Lung (tissue), 11 donors: ENCODE measurements at regions not wholly inside any gene's neighbourhood (a gene's known extent, or its start where the extent isn't known, plus 50 kb on each side); places are given as distances from the start of the nearest gene placed in this dataset.

Experiments used
- ATAC-seq: fragments of 200-7000 bp; cut with Tn5 transposase; one replicate; pipeline ENCODE4 v1.9.1; 2020; ENCODE audit warnings: moderate number of reproducible peaks; ENCODE audit not compliant: insufficient read depth, low FRiP score
- DNase-seq, 3 donors: peaks; one replicate each; pipeline ENCODE4 v3.0.0-alpha.2; 2013 to 2017
- H3K27ac ChIP-seq, 2 donors: one replicate each; pipeline ENCODE4 v1.5.1; 2013; ENCODE audit warnings: mild to moderate bottlenecking in 2 of 2, moderate library complexity in 2 of 2, control low read depth in 1 of 2, inconsistent platforms in 1 of 2, low read depth in 1 of 2, low read length in 1 of 2
- H3K27me3 ChIP-seq, 3 donors: one replicate each; pipeline ENCODE4 v1.5.1; 2013; ENCODE audit warnings: low read length in 2 of 3; ENCODE audit not compliant: control insufficient read depth in 3 of 3, insufficient read depth in 3 of 3
- H3K36me3 ChIP-seq, 4 donors: one replicate each; pipeline ENCODE4 v1.5.1; 2013; ENCODE audit warnings: low read length in 4 of 4, mild to moderate bottlenecking in 1 of 4, moderate library complexity in 1 of 4; ENCODE audit not compliant: control insufficient read depth in 4 of 4, insufficient read depth in 4 of 4
- H3K4me1 ChIP-seq, 5 donors: one replicate each; pipeline ENCODE4 v1.5.1; 2013; ENCODE audit warnings: low read length in 5 of 5, mild to moderate bottlenecking in 2 of 5, moderate library complexity in 1 of 5; ENCODE audit not compliant: control insufficient read depth in 5 of 5, insufficient read depth in 5 of 5
- H3K4me3 ChIP-seq: one replicate; pipeline ENCODE4 v1.5.1; 2013; ENCODE audit warnings: mild to moderate bottlenecking, control low read depth, moderate library complexity
- H3K9ac ChIP-seq, 2 donors: one replicate each; pipeline ENCODE4 v1.5.1; 2013; ENCODE audit warnings: low read length in 2 of 2, control low read depth in 1 of 2; ENCODE audit not compliant: insufficient read depth in 1 of 2
- H3K9me3 ChIP-seq, 4 donors: one replicate each; pipeline ENCODE4 v1.5.1; 2013; ENCODE audit warnings: low read length in 3 of 4, mild to moderate bottlenecking in 1 of 4, moderate library complexity in 1 of 4; ENCODE audit not compliant: control insufficient read depth in 4 of 4, insufficient read depth in 3 of 4
- WGBS, 2 donors: extraction: QIAGEN DNeasy Blood & Tissue Kit; methylation state at CpG; one replicate each; pipeline ENCODE4 v1.1.7; 2013; 5-methylcytosine and 5-hydroxymethylcytosine counted together
- TF ChIP-seq, protein P1 (sequence below): IDR thresholded peaks from 2 replicates; pipeline ENCODE4 v1.5.1; 2012; ENCODE audit warnings: mild to moderate bottlenecking; ENCODE audit errors: control extremely low read depth, extremely low read depth
- donor health status: control.
- donor health status: control.
- donor health status: Bipolar disorder and iron deficiency.
- donor health status: healthy.
- donor health status: DM: yes; HTN: yes; CAD: no.

GRCh38 chr7:115634633-115635032 lies 395.9 kb downstream of the TFEC start:
- 48 to 62% methylated on average over 4 of the region's 4 CpGs for WGBS, 2 donors
- H3K4me1 ChIP-seq = peaks cover 0 to 14% (median 3%) of the 10 kb centered on the region in 5 donors

DNA sequence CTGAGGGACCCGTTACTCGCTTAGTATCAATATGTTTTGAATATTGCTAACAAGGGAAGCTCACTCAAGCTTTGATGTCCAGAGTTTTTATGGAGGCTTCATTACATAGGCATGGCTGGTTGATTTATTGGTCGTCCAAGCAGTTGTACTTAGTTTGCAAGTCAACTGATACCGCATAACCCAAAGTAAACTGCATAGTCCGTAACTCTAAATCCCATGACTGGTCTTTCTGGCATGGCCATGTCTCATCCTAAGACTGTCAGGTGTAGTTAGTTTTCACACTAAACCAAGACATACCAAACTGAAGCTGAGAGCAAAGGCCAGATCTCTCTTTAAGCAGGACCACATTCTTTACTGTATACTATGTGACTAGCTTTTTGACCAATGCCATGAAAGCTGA lies 397.9 kb downstream of the TFEC start:
- TF ChIP-seq, protein P1, sequence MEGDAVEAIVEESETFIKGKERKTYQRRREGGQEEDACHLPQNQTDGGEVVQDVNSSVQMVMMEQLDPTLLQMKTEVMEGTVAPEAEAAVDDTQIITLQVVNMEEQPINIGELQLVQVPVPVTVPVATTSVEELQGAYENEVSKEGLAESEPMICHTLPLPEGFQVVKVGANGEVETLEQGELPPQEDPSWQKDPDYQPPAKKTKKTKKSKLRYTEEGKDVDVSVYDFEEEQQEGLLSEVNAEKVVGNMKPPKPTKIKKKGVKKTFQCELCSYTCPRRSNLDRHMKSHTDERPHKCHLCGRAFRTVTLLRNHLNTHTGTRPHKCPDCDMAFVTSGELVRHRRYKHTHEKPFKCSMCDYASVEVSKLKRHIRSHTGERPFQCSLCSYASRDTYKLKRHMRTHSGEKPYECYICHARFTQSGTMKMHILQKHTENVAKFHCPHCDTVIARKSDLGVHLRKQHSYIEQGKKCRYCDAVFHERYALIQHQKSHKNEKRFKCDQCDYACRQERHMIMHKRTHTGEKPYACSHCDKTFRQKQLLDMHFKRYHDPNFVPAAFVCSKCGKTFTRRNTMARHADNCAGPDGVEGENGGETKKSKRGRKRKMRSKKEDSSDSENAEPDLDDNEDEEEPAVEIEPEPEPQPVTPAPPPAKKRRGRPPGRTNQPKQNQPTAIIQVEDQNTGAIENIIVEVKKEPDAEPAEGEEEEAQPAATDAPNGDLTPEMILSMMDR = no peak
- H3K4me3 ChIP-seq = no peak overlapping the region
- no peaks in the 10 kb centered on the region for H3K27me3 ChIP-seq
- no peak overlapping the region for H3K9ac ChIP-seq
- DNase-seq = no peak
- no peak overlapping the region for H3K27ac ChIP-seq
- H3K36me3 ChIP-seq = no peaks in the 10 kb centered on the region
- ATAC-seq = no peak
- 93 to 94% methylated on average over 5 of the region's 5 CpGs for WGBS, 2 donors
- H3K4me1 ChIP-seq = peaks cover 0 to 14% (median 3%) of the 10 kb centered on the region in 5 donors
- H3K9me3 ChIP-seq = peaks cover 0 to 3% (median 0%) of the 10 kb centered on the region in 4 donors

More at GRCh38 chr7:115634633-115635032, 395.9 kb downstream of the TFEC start:
- Histone ChIP-seq H3K9me3 (peaks cover 0 to 3% (median 0%) of the 10 kb centered on the region in 4 donors), H3K36me3 (no peaks in the 10 kb centered on the region), H3K27ac (no peak overlapping the region), H3K4me3 (no peak overlapping the region), H3K9ac (no peak overlapping the region), H3K27me3 (no peaks in the 10 kb centered on the region)
- ATAC-seq (peak; percentile 19), DNase-seq (peak in 2 of 3 donors; percentile 14 to 31)
- TF ChIP-seq, protein P1 = no peak

GRCh38 chr7:115631782-115632181 lies 398.8 kb downstream of the TFEC start:
- Histone ChIP-seq H3K9ac (no peak overlapping the region), H3K36me3 (no peaks in the 10 kb centered on the region), H3K27me3 (no peaks in the 10 kb centered on the region), H3K4me1 (peaks cover 0 to 14% (median 3%) of the 10 kb centered on the region in 5 donors), H3K9me3 (peaks cover 0 to 3% (median 0%) of the 10 kb centered on the region in 4 donors), H3K27ac (no peak overlapping the region), H3K4me3 (no peak overlapping the region)
- TF ChIP-seq, protein P1 = no peak
- WGBS, 2 donors = 75 to 80% methylated on average over 6 of the region's 6 CpGs
- DNase-seq (no peak), ATAC-seq (no peak)

- no peaks in the 10 kb centered on the region for H3K27me3 ChIP-seq
- peaks cover 0 to 3% (median 0%) of the 10 kb centered on the region in 4 donors for H3K9me3 ChIP-seq
- H3K4me1 ChIP-seq = peaks cover 0 to 6% (median 3%) of the 10 kb centered on the region in 5 donors
- no peak for ATAC-seq
- no peak overlapping the region for H3K4me3 ChIP-seq
- no peak overlapping the region for H3K9ac ChIP-seq
- H3K36me3 ChIP-seq = no peaks in the 10 kb centered on the region
- TF ChIP-seq, protein P1 = no peak
- WGBS, 2 donors = 88 to 92% methylated on average over 4 of the region's 4 CpGs
- H3K27ac ChIP-seq = no peak overlapping the region
- no peak for DNase-seq
Observed at GRCh38 chr7:115630049-115630448, 400.5 kb downstream of the TFEC start.
